Panc1 (cell line): ENCODE measurements at regions not wholly inside any gene's neighbourhood (a gene's known extent, or its start where the extent isn't known, plus 50 kb on each side); places are given as distances from the start of the nearest gene placed in this dataset.

ENCODE experiments used
- ATAC-seq: fragments of 200-7000 bp; cut with Tn5 transposase; 2 replicates; pipeline ENCODE4 v1.9.1; 2020; ENCODE audit warnings: mild to moderate bottlenecking, moderate library complexity
- BruUV-seq: library from RNA; stranded (reverse); fragments of 400-500 nt; replicated peaks from 2 replicates; lab custom pipeline; 2021; lab: Mats Ljungman, UMichigan
- CTCF ChIA-PET: fragments of 300-600 bp; sonication (Branson Sonifier 250); formaldehyde crosslinking; loops from one replicate; lab custom pipeline; 2022; ENCODE audit warnings: antibody characterized with exemption; lab: Charles Lee
- POLR2A ChIA-PET: fragments of 300-600 bp; sonication (Branson Sonifier 250); formaldehyde crosslinking; loops from one replicate; lab custom pipeline; 2022; ENCODE audit warnings: antibody characterized with exemption; lab: Charles Lee
- DNase-seq: peaks from one replicate; pipeline ENCODE4 v3.0.0-alpha.2; 2010; ENCODE audit warnings: low read depth, low spot score
- H3K27ac ChIP-seq: 2 replicates; pipeline ENCODE4 v1.5.1; 2011; ENCODE audit warnings: mild to moderate bottlenecking, low read length, inconsistent platforms
- H3K27me3 ChIP-seq: fragments of 200-500 bp; sonication (Bioruptor generic); 2 replicates; pipeline ENCODE4 v1.6.0; 2014; ENCODE audit warnings: low read length, inconsistent platforms; ENCODE audit not compliant: control insufficient read depth, insufficient read depth
- H3K36me3 ChIP-seq: fragments of 200-500 bp; sonication (Bioruptor generic); 2 replicates; pipeline ENCODE4 v1.5.1; 2014; ENCODE audit warnings: inconsistent platforms, mild to moderate bottlenecking, low read length, moderate library complexity; ENCODE audit not compliant: control insufficient read depth, insufficient read depth
- H3K4me1 ChIP-seq: 2 replicates; pipeline ENCODE4 v1.5.1; 2011; ENCODE audit warnings: inconsistent platforms, mild to moderate bottlenecking, low read length, moderate library complexity; ENCODE audit not compliant: control insufficient read depth, insufficient read depth
- H3K4me3 ChIP-seq, 2 experiments: 2 replicates each; pipeline ENCODE4 v1.5.1; 2011 to 2012; ENCODE audit warnings: low read depth in 2 of 2, low read length in 2 of 2, mild to moderate bottlenecking in 2 of 2, inconsistent platforms in 1 of 2, moderate library complexity in 1 of 2
- H3K9me3 ChIP-seq: fragments of 200-500 bp; sonication (Bioruptor generic); 2 replicates; pipeline ENCODE4 v1.5.1; 2014; ENCODE audit warnings: low read depth, mild to moderate bottlenecking, inconsistent platforms, low read length, moderate library complexity; ENCODE audit not compliant: control insufficient read depth, insufficient read depth
- CTCF ChIP-seq: fragments of 450-650 bp; IDR thresholded peaks from 2 replicates; pipeline ENCODE4 v1.5.1; 2017; ENCODE audit warnings: mild to moderate bottlenecking
- POLR2AphosphoS5 ChIP-seq: IDR thresholded peaks from 2 replicates; pipeline ENCODE4 v1.6.1; 2012; ENCODE audit warnings: mild to moderate bottlenecking, low read depth, low read length, moderate library complexity
- REST ChIP-seq, 2 experiments: IDR thresholded peaks; 2 replicates each; pipeline ENCODE4 v1.6.1; 2011 to 2012; ENCODE audit warnings: low read depth in 2 of 2, control low read depth in 1 of 2, low read length in 1 of 2, mild to moderate bottlenecking in 1 of 2, moderate library complexity in 1 of 2; ENCODE audit not compliant: insufficient read depth in 1 of 2
- SIN3A ChIP-seq: IDR thresholded peaks from 2 replicates; pipeline ENCODE4 v1.6.1; 2012; ENCODE audit warnings: low read depth, mild to moderate bottlenecking, low read length, moderate library complexity, borderline replicate concordance; ENCODE audit not compliant: insufficient read depth
- TCF7L2 ChIP-seq: IDR thresholded peaks from 2 replicates; pipeline ENCODE4 v1.6.1; 2011; ENCODE audit warnings: mild to moderate bottlenecking, low read depth, low read length, inconsistent platforms
- in situ Hi-C: cut with HindIII; loops from 2 replicates; pipeline ENCODE4 v1.10.0; 2016; ENCODE audit warnings: low sequenced_read_pairs, low pct_unique_long_range_greater_than_20kb
- intact Hi-C: fragments of 100-400 bp; cut with micrococcal nuclease; formaldehyde crosslinking; loops from one replicate; pipeline ENCODE4 v1.10.0; 2022; ENCODE audit not compliant: unreplicated experiment

- intact Hi-C loops = no loop called here
- BruUV-seq = no TSS peak
- ATAC-seq (no peak), DNase-seq (no peak)
- H3K27me3 ChIP-seq = no peaks in the 10 kb centered on the region
- no peaks in the 10 kb centered on the region for H3K4me1 ChIP-seq
- H3K27ac ChIP-seq = no peak overlapping the region
- ChIA-PET POLR2A (no interaction called here), CTCF (no interaction called here)
- H3K4me3 ChIP-seq = no peak overlapping the region
- H3K9me3 ChIP-seq = no peaks in the 10 kb centered on the region
- TF ChIP-seq SIN3A = no peak
- no peak for TF ChIP-seq REST (IDR thresholded peaks at IDR 0.05; ENCODE audit: insufficient read depth in 1 of 2, low read depth in 2 of 2, low read length in 1 of 2)
- no peak for TF ChIP-seq CTCF
- no peak for TF ChIP-seq POLR2AphosphoS5
- no peak for TF ChIP-seq TCF7L2
- no peaks in the 10 kb centered on the region for H3K36me3 ChIP-seq
- in situ Hi-C loops = no loop called here
Observed at GRCh38 chr9:23586906-23587305, 239.1 kb downstream of the ELAVL2 start.

- Histone ChIP-seq H3K4me3 (no peak overlapping the region), H3K27me3 (no peaks in the 10 kb centered on the region), H3K36me3 (no peaks in the 10 kb centered on the region), H3K27ac (no peak overlapping the region), H3K4me1 (no peaks in the 10 kb centered on the region), H3K9me3 (no peaks in the 10 kb centered on the region)
- BruUV-seq = no TSS peak
- ATAC-seq (no peak), DNase-seq (no peak)
- TF ChIP-seq POLR2AphosphoS5 (no peak), REST (IDR thresholded peaks at IDR 0.05; ENCODE audit: insufficient read depth in 1 of 2, low read depth in 2 of 2, low read length in 1 of 2) (no peak), TCF7L2 (no peak), CTCF (no peak), SIN3A (no peak)
- CTCF ChIA-PET = no interaction called here
- POLR2A ChIA-PET = no interaction called here
- in situ Hi-C loops (no loop called here), intact Hi-C loops (no loop called here)
Observed at GRCh38 chr9:23587433-23587832, 238.6 kb downstream of the ELAVL2 start.
